GM18502 (cell line): ENCODE measurements at regions not wholly inside any gene's neighbourhood (a gene's known extent, or its start where the extent isn't known, plus 50 kb on each side); places are given as distances from the start of the nearest gene placed in this dataset.
A peak's percentile ranks its signal among the peaks of the same experiment; 100 is the strongest.
"Not testable (repeated sequence)": the region's sequence is repeated elsewhere in the genome, so short reads cannot be mapped to it uniquely, and the experiment has no call there.

Experiments used
- ATAC-seq: cut with Tn5 transposase; IDR thresholded peaks from one replicate; pipeline ENCODE4 v1.9.1; 2021; ENCODE audit warnings: mild to moderate bottlenecking; ENCODE audit not compliant: unreplicated experiment, poor library complexity

GRCh38 chr12:41701943-41702601, 442.6 kb downstream of the GXYLT1 start:
- no peak for ATAC-seq

GRCh38 chr12:41700940-41701339, 443.7 kb downstream of the GXYLT1 start:
- no peak for ATAC-seq

- ATAC-seq = no peak
Observed at GRCh38 chr12:41699658-41700057, 445.0 kb downstream of the GXYLT1 start.

DNA sequence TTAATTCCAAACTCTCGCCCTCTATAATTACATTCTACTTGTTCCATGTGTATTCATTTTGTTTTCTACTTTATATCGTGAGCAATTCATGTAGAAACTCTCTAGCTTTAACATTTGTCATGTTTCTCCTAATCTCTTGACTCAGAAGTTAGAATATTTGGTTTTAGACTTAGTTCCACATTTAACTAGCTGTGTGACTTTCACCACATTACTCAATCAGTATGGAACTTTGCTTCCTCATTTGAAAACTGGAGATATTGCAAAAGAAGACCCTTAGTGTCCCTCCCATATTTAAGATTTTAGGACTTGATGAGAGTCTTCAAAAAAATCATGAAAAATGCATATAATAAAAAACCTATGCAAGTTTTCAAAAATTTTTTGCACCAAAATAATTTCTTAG, 447.5 kb downstream of the GXYLT1 start:
- no peak for ATAC-seq

DNA sequence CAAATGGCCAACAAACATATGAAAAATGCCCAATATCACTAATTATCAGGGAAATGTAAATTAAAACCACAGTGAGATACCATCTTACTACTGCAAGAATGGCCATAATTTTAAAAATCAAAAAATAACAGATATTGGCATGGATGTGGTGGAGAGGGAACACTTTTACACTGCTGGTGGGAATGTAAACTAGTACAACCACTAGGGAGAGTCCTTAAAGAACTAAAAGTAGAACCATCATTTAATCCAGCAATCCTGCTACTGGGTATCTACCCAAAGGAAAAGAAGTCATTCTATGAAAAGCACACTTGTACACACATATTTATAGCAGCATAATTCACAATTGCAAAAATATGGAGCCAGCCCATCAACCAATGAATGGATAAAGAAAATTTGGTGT, 459.7 kb downstream of the GXYLT1 start:
- ATAC-seq = no peak

DNA sequence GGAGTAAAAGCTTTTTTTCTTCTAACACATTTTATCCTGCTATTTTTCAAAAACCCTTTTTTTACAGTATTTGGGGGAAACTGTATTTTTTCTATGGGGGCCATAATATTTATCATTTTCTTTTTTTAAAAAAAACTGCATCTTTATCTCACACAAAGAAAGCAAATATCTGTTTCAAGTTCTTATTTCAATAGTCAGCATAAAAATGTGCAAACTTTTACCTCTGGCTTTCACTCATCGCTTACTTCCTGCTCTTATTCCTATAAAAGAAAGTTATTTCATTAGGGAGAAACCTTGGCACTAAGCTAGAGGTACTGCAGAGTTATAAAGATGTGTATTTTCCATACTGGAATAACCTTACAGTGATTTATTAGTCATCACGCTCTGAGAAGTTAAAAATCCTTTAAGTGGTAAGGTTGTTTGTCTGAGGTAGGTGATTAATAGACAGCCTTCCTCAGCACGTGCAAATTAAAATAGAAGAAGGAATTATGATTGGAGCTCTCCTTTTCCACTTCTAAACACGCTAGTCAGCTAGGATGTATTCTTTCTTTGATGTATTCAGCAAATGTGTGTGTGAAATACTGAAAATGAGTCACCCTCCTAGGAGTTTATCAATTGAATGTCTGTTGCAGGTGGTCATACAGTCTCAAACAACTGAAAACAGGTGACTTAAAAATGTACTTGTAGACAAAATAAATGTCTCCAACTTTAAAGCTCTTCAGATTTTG, 461.0 kb downstream of the GXYLT1 start:
- no peak for ATAC-seq

- ATAC-seq = peak; percentile 55
Observed at GRCh38 chr12:41683023-41683422, 461.7 kb downstream of the GXYLT1 start.

DNA sequence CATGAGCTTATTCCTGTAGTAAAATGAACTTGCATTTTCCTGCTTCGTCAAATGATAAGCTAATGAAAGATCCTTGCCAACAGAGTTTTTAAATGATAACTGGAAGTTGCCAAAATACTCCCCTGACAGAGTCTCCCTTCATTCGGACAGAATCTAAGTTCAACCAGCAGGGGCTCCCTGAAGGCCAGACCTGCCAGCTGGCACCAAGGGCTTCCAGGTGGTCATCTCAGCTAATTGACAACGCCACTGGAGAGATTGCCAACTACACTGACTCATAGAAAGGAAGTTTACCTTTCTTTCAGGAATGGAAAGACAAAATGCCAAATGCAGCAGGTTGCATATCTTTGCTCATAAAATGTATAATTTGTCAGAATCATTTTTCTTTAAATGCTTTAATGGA, 462.8 kb downstream of the GXYLT1 start:
- no peak for ATAC-seq

GRCh38 chr12:41680155-41680554, 464.5 kb downstream of the GXYLT1 start:
- no peak for ATAC-seq

GRCh38 chr12:41663598-41664265, 475.6 kb downstream of the PDZRN4 start:
- no peak for ATAC-seq

- no peak for ATAC-seq
Observed at GRCh38 chr12:41661141-41661765, 473.1 kb downstream of the PDZRN4 start.

DNA sequence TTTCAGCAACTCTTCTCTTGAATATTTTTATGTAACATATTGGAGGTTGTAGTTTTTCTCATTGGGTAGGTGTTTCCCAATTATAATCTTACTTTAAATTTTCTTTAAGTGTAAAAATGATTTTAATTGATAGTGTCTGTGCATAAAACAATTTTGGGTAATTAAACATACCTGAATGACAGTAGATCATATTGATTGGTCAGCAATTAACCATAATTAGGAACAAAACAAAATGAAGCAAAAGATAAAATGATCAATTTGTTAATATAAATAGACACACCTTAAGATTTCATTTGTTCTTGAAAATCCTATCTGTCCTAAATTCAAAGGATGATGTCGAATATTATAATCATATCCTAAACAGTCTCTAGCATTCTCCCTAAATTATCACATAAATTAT, 468.3 kb downstream of the PDZRN4 start:
- ATAC-seq = no peak

- ATAC-seq = no peak
Observed at GRCh38 chr12:41653386-41654326, 465.5 kb downstream of the PDZRN4 start.

GRCh38 chr12:41652981-41653380, 464.9 kb downstream of the PDZRN4 start:
- no peak for ATAC-seq

GRCh38 chr12:41645624-41646023, 457.5 kb downstream of the PDZRN4 start:
- ATAC-seq = no peak

GRCh38 chr12:41642808-41643207, 454.7 kb downstream of the PDZRN4 start:
- ATAC-seq = not testable (repeated sequence)

GRCh38 chr12:41636653-41637052, 448.5 kb downstream of the PDZRN4 start:
- no peak for ATAC-seq

GRCh38 chr12:41635626-41636364, 447.7 kb downstream of the PDZRN4 start:
- ATAC-seq = no peak

DNA sequence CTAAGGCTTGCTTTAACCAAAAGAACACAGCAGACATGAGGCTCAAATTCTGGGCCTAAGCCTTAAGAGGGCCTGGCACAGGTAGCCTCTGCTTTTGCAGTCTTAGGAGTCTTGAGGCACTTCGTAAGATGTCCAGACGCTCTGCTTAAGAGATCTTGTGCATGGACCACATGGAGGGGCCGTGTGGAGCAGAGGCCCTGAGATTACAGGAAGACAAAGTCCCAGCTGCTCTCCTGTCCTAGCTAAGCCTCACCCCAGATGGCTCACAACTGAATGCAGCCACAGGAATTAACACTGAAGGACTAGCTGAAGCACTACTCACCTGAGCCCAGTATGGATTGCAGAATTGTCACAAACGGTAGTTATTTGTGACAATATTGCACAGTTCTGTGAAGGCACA, 446.0 kb downstream of the PDZRN4 start:
- no peak for ATAC-seq
